GM19467 (cell line): ENCODE measurements at regions not wholly inside any gene's neighbourhood (a gene's known extent, or its start where the extent isn't known, plus 50 kb on each side); places are given as distances from the start of the nearest gene placed in this dataset.

ENCODE experiments used
- ATAC-seq: cut with Tn5 transposase; IDR thresholded peaks from one replicate; pipeline ENCODE4 v1.9.1; 2021; ENCODE audit warnings: mild to moderate bottlenecking, moderate library complexity; ENCODE audit not compliant: unreplicated experiment

DNA sequence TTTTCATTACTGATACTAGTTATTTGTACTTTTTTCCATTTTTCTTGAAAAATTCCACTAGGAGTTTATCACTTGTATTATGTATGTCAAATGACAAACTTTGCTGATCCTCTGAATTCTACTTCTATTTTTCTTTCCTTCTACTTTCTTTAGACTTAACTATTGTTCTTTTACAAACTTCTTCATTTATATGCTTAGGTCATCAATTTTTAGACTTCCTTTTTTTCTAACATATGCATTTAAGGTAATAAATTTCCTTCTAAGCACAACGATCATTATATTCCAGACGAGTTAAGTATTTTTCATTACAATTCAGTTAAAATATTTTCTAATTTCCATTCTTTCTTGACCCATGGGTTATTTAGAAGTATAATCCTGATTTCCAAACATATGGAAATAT is 240.8 kb downstream of the NHLRC3 start:
- ATAC-seq = no peak

DNA sequence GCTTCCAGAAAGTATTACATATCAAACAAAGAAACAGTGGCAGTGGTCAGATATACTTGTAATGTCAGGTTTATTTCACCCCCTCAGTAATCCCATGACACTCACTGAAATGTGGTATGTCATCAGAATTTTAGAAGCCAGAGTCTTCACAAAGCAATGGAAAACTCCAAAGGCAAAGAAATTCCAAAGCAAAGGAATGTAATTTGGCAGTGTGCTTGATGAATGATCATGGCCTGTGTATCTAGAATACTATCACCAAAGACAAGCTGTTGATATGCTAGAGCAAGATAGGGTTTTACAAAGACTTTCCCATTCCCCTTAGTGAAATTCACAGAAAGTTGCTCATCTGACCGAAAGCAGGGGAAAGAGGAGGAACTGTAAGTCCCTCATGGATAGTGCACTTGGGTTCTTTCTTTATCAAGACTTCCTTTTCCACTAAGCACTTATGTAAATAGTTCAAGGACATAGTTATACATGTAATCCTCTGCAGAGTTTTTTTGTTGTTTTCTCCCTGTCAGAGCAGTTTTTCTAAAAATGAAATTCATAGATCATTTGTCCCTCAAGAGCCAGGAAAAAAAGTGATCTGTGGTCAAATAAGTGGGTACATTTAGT is 243.4 kb downstream of the NHLRC3 start:
- no peak for ATAC-seq

DNA sequence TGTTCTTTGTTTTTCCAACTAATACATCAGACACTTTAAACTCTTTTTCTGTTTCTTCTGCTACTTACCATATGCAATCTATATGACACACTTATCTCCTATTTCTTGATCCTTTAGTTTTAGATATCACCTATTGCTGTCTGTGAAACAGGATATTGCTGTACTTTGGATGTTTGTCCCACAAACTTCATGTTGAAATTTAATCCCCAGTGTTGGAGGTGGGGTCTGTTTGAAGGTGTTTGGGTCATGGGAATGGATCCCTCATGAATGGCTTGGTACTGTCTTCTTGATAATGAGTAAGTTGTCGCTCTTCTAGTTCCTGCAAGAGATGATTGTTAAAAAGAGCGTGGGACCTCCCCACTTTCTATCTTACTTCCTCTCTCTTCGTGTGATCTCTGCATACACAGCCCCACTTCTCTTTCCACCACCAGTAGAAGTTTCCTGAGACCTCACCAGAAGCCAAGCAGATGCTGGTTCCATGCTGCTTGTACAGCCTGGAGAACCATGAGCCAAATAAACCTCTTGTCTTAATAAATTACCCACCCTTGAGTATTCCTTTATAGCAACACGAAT is 244.2 kb downstream of the NHLRC3 start:
- peak; percentile 91 for ATAC-seq

DNA sequence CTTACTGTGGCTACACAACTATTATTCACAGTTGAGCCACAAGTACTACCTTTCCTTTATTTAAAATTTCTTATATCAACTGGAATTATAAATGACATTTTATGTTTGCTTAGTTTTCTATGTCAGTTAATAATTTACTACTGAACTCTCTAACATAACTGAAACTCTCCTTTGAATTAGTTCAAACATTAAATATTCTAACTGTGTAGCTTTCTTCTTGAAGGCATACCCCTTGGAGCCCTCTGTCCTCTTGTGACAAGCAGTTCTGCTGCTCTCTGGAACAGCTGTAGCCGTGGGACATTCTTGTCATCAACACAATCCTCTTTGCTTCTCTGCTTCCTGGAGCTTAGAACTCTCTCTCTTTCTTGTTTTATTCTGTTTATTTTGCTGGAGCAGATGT is 244.8 kb downstream of the NHLRC3 start:
- ATAC-seq = no peak

DNA sequence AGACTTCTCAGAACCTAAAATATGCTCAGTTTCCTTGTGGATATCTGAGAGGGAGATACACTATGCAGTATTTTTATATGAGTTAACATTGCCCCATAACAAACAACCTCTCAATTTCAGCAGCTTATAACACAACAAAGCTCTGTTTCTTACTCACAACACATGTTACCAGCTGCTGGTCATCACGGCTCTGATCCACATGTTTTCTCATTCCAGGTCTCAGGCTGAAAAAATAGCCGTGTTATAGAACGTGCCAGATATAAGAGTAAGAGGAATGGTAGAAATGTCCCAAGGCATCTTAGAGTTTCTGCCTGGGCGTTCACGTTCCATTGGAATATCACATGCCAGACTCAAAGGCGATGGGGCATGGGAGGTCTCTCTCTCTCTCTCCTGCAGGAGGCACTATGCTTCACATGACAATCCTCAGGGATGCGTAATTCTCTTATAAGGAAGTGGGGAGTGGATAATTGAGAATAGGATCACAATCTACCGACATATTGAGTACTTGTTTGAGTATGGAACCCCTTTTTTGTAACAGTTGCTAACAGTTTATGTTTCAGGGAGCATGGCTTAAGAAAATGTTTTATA is 246.6 kb downstream of the NHLRC3 start:
- ATAC-seq = no peak
